Endometrium (tissue), 2 donors: ENCODE measurements at regions not wholly inside any gene's neighbourhood (a gene's known extent, or its start where the extent isn't known, plus 50 kb on each side); places are given as distances from the start of the nearest gene placed in this dataset.
"Not testable (repeated sequence)": the region's sequence is repeated elsewhere in the genome, so short reads cannot be mapped to it uniquely, and the experiment has no call there.

Experiments
- FAIRE-seq: peaks from 2 replicates; lab custom pipeline; 2012; peaks lifted over from hg19 to GRCh38; lab: Jason Lieb, UNC
- donor health status: control.
- donor health status: control.

- FAIRE-seq, result no peak
Observed at GRCh38 chr5:123943151-123943550, 431.2 kb downstream of the CSNK1G3 start.

GRCh38 chr5:123940416-123940815 is 428.4 kb downstream of the CSNK1G3 start:
- no peak for FAIRE-seq

- no peak for FAIRE-seq
Observed at GRCh38 chr5:123937230-123937629, 425.3 kb downstream of the CSNK1G3 start.

- no peak for FAIRE-seq
Observed at GRCh38 chr5:123936548-123936947, 424.6 kb downstream of the CSNK1G3 start.

GRCh38 chr5:123933812-123934211 is 421.8 kb downstream of the CSNK1G3 start:
- not testable (repeated sequence) for FAIRE-seq

- FAIRE-seq, result no peak
Observed at GRCh38 chr5:123929055-123929474, 417.1 kb downstream of the CSNK1G3 start.

GRCh38 chr5:123928401-123928800 is 416.4 kb downstream of the CSNK1G3 start:
- no peak for FAIRE-seq

- no peak for FAIRE-seq
Observed at GRCh38 chr5:123921193-123921592, 409.2 kb downstream of the CSNK1G3 start.

GRCh38 chr5:123916345-123917121 is 404.6 kb downstream of the CSNK1G3 start:
- FAIRE-seq, result peak; percentile 100

- no peak for FAIRE-seq
Observed at GRCh38 chr5:123914333-123914732, 402.4 kb downstream of the CSNK1G3 start.

- no peak for FAIRE-seq
Observed at GRCh38 chr5:123907349-123907748, 395.4 kb downstream of the CSNK1G3 start.

- no peak for FAIRE-seq
Observed at GRCh38 chr5:123906698-123907295, 394.8 kb downstream of the CSNK1G3 start.

GRCh38 chr5:123885081-123885480 is 373.1 kb downstream of the CSNK1G3 start:
- no peak for FAIRE-seq

- no peak for FAIRE-seq
Observed at GRCh38 chr5:123882965-123883345, 371.0 kb downstream of the CSNK1G3 start.

GRCh38 chr5:123882319-123882964 is 370.5 kb downstream of the CSNK1G3 start:
- FAIRE-seq, result no peak

GRCh38 chr5:123881759-123882244 is 369.8 kb downstream of the CSNK1G3 start:
- peak; percentile 48 for FAIRE-seq

- FAIRE-seq, result no peak
Observed at GRCh38 chr5:123880875-123881274, 368.9 kb downstream of the CSNK1G3 start.

GRCh38 chr5:123879071-123879470 is 367.1 kb downstream of the CSNK1G3 start:
- no peak for FAIRE-seq

GRCh38 chr5:123876276-123876790 is 364.4 kb downstream of the CSNK1G3 start:
- FAIRE-seq, result no peak

- FAIRE-seq, result no peak
Observed at GRCh38 chr5:123875561-123876275, 363.7 kb downstream of the CSNK1G3 start.

GRCh38 chr5:123874600-123875201 is 362.7 kb downstream of the CSNK1G3 start:
- no peak for FAIRE-seq

- FAIRE-seq, result no peak
Observed at GRCh38 chr5:123873846-123874245, 361.9 kb downstream of the CSNK1G3 start.
